ENCODE measurements at regions not wholly inside any gene's neighbourhood (a gene's known extent, or its start where the extent isn't known, plus 50 kb on each side); places are given as distances from the start of the nearest gene placed in this dataset.
"Not testable (repeated sequence)": the region's sequence is repeated elsewhere in the genome, so short reads cannot be mapped to it uniquely, and the experiment has no call there.

GRCh38 chr6:137634177-137634576, 140.0 kb upstream of the OLIG3 start:
- H3K9ac ChIP-seq (ENCODE audit: control insufficient read depth, insufficient read depth, low read length); FAIRE-seq; BruUV-seq (replicated peaks); RAD21 ChIA-PET (ENCODE audit: unreplicated experiment); H3K79me2 ChIP-seq (ENCODE audit: control insufficient read depth, insufficient read depth, low read length); H3K36me3 ChIP-seq (ENCODE audit: control insufficient read depth in 2 of 2, insufficient read depth in 2 of 2, low read length in 1 of 2); POLR2A ChIA-PET; H3K4me3 ChIP-seq; H2AFZ ChIP-seq (ENCODE audit: control insufficient read depth, low read depth, low read length); CTCF ChIA-PET; H3K27me3 ChIP-seq (replicated peaks in 1 of 2; ENCODE audit: control insufficient read depth in 2 of 2, insufficient read depth in 2 of 2, low read length in 1 of 2); H3K27ac ChIP-seq (ENCODE audit: control insufficient read depth, insufficient read depth); H3K9me3 ChIP-seq (replicated peaks; ENCODE audit: control insufficient read depth, insufficient read depth, low read length); H4K20me1 ChIP-seq (ENCODE audit: control insufficient read depth, insufficient read depth); intact Hi-C loops (cut with micrococcal nuclease; ENCODE audit: unreplicated experiment); DNase-seq (ENCODE audit: low read depth, low spot score): not testable (repeated sequence)
- TF ChIP-seq MTA2 (IDR thresholded peaks at IDR 0.05; ENCODE audit: low read depth) (peak; percentile 37; the same call in 1 of the 2 replicates), CREM (IDR thresholded peaks at IDR 0.05; ENCODE audit: low read depth) (peak; percentile 65; the same call in 1 of the 2 replicates), RUNX3 (IDR thresholded peaks at IDR 0.05; ENCODE audit: low read length) (peak; percentile 46; the same call in 1 of the 2 replicates), FOXM1 (IDR thresholded peaks at IDR 0.05; ENCODE audit: low read depth, low read length) (peak; percentile 73; the same call in 1 of the 2 replicates), IKZF1 (conservative IDR thresholded peaks at IDR 0.05) (peak; percentile 55; the same call in 1 of the 2 replicates), PAX5 (IDR thresholded peaks at IDR 0.05; ENCODE audit: borderline replicate concordance, low read depth, low read length) (peak; percentile 83; the same call in 1 of the 2 replicates), EP300 (IDR thresholded peaks at IDR 0.05; ENCODE audit: borderline replicate concordance in 1 of 2, control insufficient read depth in 1 of 2, low read depth in 2 of 2, low read length in 2 of 2) (peak in 1 of 2 experiments; percentile 56; a peak in 2 of 4 replicates), ATF2 (IDR thresholded peaks at IDR 0.05; ENCODE audit: low read length) (peak; percentile 42; the same call in 1 of the 2 replicates), BHLHE40 (IDR thresholded peaks at IDR 0.05; ENCODE audit: borderline replicate concordance in 1 of 2, low read depth in 2 of 2, low read length in 1 of 2) (peak; percentile 37 to 85), EGR1 (IDR thresholded peaks at IDR 0.05; ENCODE audit: borderline replicate concordance in 1 of 2, low read depth in 2 of 2, low read length in 2 of 2) (peak in 1 of 2 experiments; percentile 70; a peak in 1 of 3 replicates), ZNF384 (IDR thresholded peaks at IDR 0.05; ENCODE audit: borderline replicate concordance, low read depth, low read length) (peak; percentile 52; the same call in 1 of the 2 replicates), MEF2A (IDR thresholded peaks at IDR 0.05; ENCODE audit: insufficient read depth, low read depth, low read length) (peak; percentile 82), YY1 (IDR thresholded peaks at IDR 0.05; ENCODE audit: low read depth, low read length) (0 out of 2 replicates have a peak, but pooled peaks have one; percentile 10), IKZF2 (IDR thresholded peaks at IDR 0.05) (peak; percentile 32 to 40; a peak in 1 of 4 replicates), TCF12 (IDR thresholded peaks at IDR 0.05; ENCODE audit: low read depth, low read length) (peak; percentile 53; the same call in 1 of the 2 replicates), DPF2 (IDR thresholded peaks at IDR 0.05) (peak; percentile 38; the same call in 1 of the 2 replicates), BCL11A (IDR thresholded peaks at IDR 0.05; ENCODE audit: low read depth, low read length) (peak; percentile 60), TCF3 (IDR thresholded peaks at IDR 0.05; ENCODE audit: borderline replicate concordance, insufficient read depth, low read depth, low read length) (0 out of 2 replicates have a peak, but pooled peaks have one; percentile 23), POU2F2 (IDR thresholded peaks at IDR 0.05; ENCODE audit: borderline replicate concordance, low read depth, low read length) (peak; percentile 21; the same call in 1 of the 3 replicates), MEF2B (IDR thresholded peaks at IDR 0.05; ENCODE audit: partially characterized antibody, poor library complexity, severe bottlenecking) (peak; percentile 46), EED (IDR thresholded peaks at IDR 0.05; ENCODE audit: low read depth) (peak; percentile 64; the same call in 1 of the 2 replicates), ZBED1 (IDR thresholded peaks at IDR 0.05; ENCODE audit: borderline replicate concordance) (0 out of 2 replicates have a peak, but pooled peaks have one; percentile 41), NFIC (IDR thresholded peaks at IDR 0.05; ENCODE audit: low read depth, low read length) (peak; percentile 80)
- peaks cover 67% of the 10 kb centered on the region for H3K4me1 ChIP-seq (ENCODE audit: control insufficient read depth, insufficient read depth, low read length)
- H3K4me2 ChIP-seq (ENCODE audit: control insufficient read depth, insufficient read depth) = peak overlapping the region; percentile 7; the same call in 1 of the 2 replicates
- ATAC-seq = peak; percentile 56
- WGBS (ENCODE audit: insufficient coverage, insufficient replicate concordance, low lambda C conversion rate, missing lambda C conversion rate) = 0% methylated on average over 9 of the region's 9 CpGs
- in situ Hi-C loops (cut with MboI) = loop anchor here (5.0 kb wide), 1 partner anchor 367 kb away; no protein-coding TSS in a partner anchor
- SMC1A ChIA-PET (ENCODE audit: uncharacterized antibody, unreplicated experiment) = interaction anchor here (0.9 to 1.1 kb wide), 2 partner anchors 292 to 666 kb away, joined by 3 to 4 read pairs; no protein-coding TSS in a partner anchor
